B cell (primary cell): ENCODE measurements at regions not wholly inside any gene's neighbourhood (a gene's known extent, or its start where the extent isn't known, plus 50 kb on each side); places are given as distances from the start of the nearest gene placed in this dataset.

Source experiments
- CTCF ChIP-seq: fragments of 200-600 bp; IDR thresholded peaks from one replicate; pipeline ENCODE4 v1.8.0; 2022; ENCODE audit warnings: antibody characterized with exemption, mild to moderate bottlenecking
- EZH2 ChIP-seq: IDR thresholded peaks from 2 replicates; pipeline ENCODE4 v1.6.1; 2012; ENCODE audit warnings: borderline replicate concordance, low read depth, mild to moderate bottlenecking, moderate library complexity, low read length; ENCODE audit not compliant: insufficient read depth, poor library complexity, severe bottlenecking

DNA sequence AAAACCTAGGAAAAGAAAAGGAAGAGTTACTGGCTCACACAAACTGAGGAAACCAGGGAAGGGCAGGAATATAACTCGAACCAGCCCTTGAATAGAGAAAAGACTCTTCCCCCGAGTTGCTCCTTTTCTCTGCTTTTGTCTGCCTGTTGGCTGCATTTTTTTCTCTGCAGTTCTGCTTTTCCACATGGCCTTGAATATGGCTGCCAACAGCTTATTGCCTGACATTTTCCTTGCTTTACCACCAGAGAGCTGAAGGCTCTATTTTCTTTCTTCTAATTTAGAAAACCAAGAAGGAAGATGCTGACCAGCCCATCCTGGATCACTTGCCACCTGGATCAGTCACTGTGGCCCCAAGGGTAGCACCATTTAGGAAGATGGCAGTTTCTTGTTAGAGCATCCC, 164.8 kb upstream of the MAN1A1 start:
- no peak for TF ChIP-seq CTCF
- no peak for TF ChIP-seq EZH2
